HPDE6-E6E7 (cell line): ENCODE measurements at regions not wholly inside any gene's neighbourhood (a gene's known extent, or its start where the extent isn't known, plus 50 kb on each side); places are given as distances from the start of the nearest gene placed in this dataset.

Experiments used
- DNase-seq: peaks from one replicate; pipeline ENCODE4 v3.0.0; 2011; ENCODE audit warnings: missing footprints; ENCODE audit errors: extremely low spot score

- DNase-seq: no peak
These were observed 504.7 kb downstream of the EIPR1 start for GRCh38 chr2:2872713-2873449.

- no peak for DNase-seq
These were observed 505.4 kb downstream of the EIPR1 start for GRCh38 chr2:2872309-2872617.

- DNase-seq: no peak
These were observed 505.9 kb downstream of the EIPR1 start for GRCh38 chr2:2871480-2872308.

GRCh38 chr2:2870106-2870505 lies 507.5 kb downstream of the EIPR1 start:
- DNase-seq: no peak

- no peak for DNase-seq
These were observed 508.1 kb downstream of the EIPR1 start for GRCh38 chr2:2869553-2869952.

- no peak for DNase-seq
These were observed 509.5 kb downstream of the EIPR1 start for GRCh38 chr2:2868085-2868484.

- DNase-seq: no peak
These were observed 510.1 kb downstream of the EIPR1 start for GRCh38 chr2:2867397-2867979.

GRCh38 chr2:2866459-2866858 lies 511.2 kb downstream of the EIPR1 start:
- DNase-seq: no peak

- no peak for DNase-seq
These were observed 515.2 kb downstream of the EIPR1 start for GRCh38 chr2:2862386-2862785.

- DNase-seq: no peak
These were observed 515.9 kb downstream of the EIPR1 start for GRCh38 chr2:2861666-2862240.

GRCh38 chr2:2860589-2861300 lies 516.9 kb downstream of the EIPR1 start:
- no peak for DNase-seq

- no peak for DNase-seq
These were observed 517.9 kb downstream of the EIPR1 start for GRCh38 chr2:2859732-2860131.

- no peak for DNase-seq
These were observed 518.5 kb downstream of the EIPR1 start for GRCh38 chr2:2859164-2859563.

GRCh38 chr2:2856723-2857415 lies 520.7 kb downstream of the EIPR1 start:
- no peak for DNase-seq

GRCh38 chr2:2855297-2855696 lies 522.3 kb downstream of the EIPR1 start:
- no peak for DNase-seq

GRCh38 chr2:2853346-2853745 lies 522.3 kb upstream of the MYT1L start:
- no peak for DNase-seq

- no peak for DNase-seq
These were observed 521.0 kb upstream of the MYT1L start for GRCh38 chr2:2851806-2852777.

- no peak for DNase-seq
These were observed 520.2 kb upstream of the MYT1L start for GRCh38 chr2:2851316-2851715.

GRCh38 chr2:2850859-2851258 lies 519.8 kb upstream of the MYT1L start:
- no peak for DNase-seq

GRCh38 chr2:2850218-2850755 lies 519.2 kb upstream of the MYT1L start:
- DNase-seq: no peak
